ENCODE measurements at regions not wholly inside any gene's neighbourhood (a gene's known extent, or its start where the extent isn't known, plus 50 kb on each side); places are given as distances from the start of the nearest gene placed in this dataset.

DNA sequence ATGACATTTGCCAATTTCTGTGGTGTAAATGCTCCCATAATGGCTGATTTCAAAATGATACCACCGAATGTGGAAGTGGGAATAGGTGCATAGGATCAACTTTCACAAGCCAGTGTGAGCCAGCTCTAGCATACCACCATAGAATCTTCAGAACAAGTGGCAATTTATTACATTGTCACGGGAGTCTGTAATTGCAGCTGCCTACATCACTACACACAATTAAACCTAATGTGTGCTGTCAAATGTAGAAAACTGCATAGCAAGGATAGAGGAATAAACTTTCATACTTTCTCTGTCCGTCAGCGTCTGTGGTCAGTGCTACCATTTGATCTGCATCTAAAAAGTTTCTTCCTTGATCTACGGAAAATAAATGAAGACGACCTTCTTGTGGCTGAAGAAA, 417.8 kb upstream of the TOM1L1 start:
- Histone ChIP-seq H3K36me3 (ENCODE audit: control insufficient read depth in 4 of 4, insufficient read depth in 3 of 4, low read depth in 1 of 4, low read length in 3 of 4) (no peaks in the 10 kb centered on the region), H3K27me3 (ENCODE audit: control insufficient read depth in 4 of 4, insufficient read depth in 4 of 4, low read length in 3 of 4) (no peaks in the 10 kb centered on the region), H3K9ac (ENCODE audit: low read depth in 1 of 2, low read length in 2 of 2) (no peak overlapping the region), H3K4me1 (ENCODE audit: control insufficient read depth in 4 of 4, insufficient read depth in 4 of 4, low read length in 3 of 4) (no peaks in the 10 kb centered on the region), H3K4me3 (ENCODE audit: low read depth in 1 of 3, low read length in 3 of 3) (no peak overlapping the region), H3K27ac (ENCODE audit: low read depth in 1 of 2, low read length in 2 of 2) (no peak overlapping the region), H3K9me3 (ENCODE audit: control insufficient read depth in 4 of 4, low read length in 3 of 4) (no peaks in the 10 kb centered on the region)
- 81% methylated on average over 6 of the region's 6 CpGs for WGBS
- TF ChIP-seq SP1 (IDR thresholded peaks at IDR 0.05) (no peak), RAD21 (IDR thresholded peaks at IDR 0.05) (no peak), HNF4G (IDR thresholded peaks at IDR 0.05) (no peak), NR2F2 (IDR thresholded peaks at IDR 0.05) (no peak), YY1 (IDR thresholded peaks at IDR 0.05) (no peak), JUND (IDR thresholded peaks at IDR 0.05) (no peak), GABPA (IDR thresholded peaks at IDR 0.05 in 1 of 2, conservative IDR thresholded peaks at IDR 0.05 in 1 of 2) (no peak), TAF1 (conservative IDR thresholded peaks at IDR 0.05) (no peak), FOXA2 (IDR thresholded peaks at IDR 0.05) (no peak), RXRA (IDR thresholded peaks at IDR 0.05) (no peak), FOXA1 (IDR thresholded peaks at IDR 0.05) (no peak), EGR1 (IDR thresholded peaks at IDR 0.05; ENCODE audit: low read depth in 2 of 2) (no peak), HNF4A (conservative IDR thresholded peaks at IDR 0.05) (no peak)
- TF ChIP-seq, protein P1, sequence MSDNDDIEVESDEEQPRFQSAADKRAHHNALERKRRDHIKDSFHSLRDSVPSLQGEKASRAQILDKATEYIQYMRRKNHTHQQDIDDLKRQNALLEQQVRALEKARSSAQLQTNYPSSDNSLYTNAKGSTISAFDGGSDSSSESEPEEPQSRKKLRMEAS (IDR thresholded peaks at IDR 0.05) = no peak
- TF ChIP-seq, protein P2, sequence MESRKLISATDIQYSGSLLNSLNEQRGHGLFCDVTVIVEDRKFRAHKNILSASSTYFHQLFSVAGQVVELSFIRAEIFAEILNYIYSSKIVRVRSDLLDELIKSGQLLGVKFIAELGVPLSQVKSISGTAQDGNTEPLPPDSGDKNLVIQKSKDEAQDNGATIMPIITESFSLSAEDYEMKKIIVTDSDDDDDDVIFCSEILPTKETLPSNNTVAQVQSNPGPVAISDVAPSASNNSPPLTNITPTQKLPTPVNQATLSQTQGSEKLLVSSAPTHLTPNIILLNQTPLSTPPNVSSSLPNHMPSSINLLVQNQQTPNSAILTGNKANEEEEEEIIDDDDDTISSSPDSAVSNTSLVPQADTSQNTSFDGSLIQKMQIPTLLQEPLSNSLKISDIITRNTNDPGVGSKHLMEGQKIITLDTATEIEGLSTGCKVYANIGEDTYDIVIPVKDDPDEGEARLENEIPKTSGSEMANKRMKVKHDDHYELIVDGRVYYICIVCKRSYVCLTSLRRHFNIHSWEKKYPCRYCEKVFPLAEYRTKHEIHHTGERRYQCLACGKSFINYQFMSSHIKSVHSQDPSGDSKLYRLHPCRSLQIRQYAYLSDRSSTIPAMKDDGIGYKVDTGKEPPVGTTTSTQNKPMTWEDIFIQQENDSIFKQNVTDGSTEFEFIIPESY (IDR thresholded peaks at IDR 0.05) = no peak
- TF ChIP-seq, protein P3, sequence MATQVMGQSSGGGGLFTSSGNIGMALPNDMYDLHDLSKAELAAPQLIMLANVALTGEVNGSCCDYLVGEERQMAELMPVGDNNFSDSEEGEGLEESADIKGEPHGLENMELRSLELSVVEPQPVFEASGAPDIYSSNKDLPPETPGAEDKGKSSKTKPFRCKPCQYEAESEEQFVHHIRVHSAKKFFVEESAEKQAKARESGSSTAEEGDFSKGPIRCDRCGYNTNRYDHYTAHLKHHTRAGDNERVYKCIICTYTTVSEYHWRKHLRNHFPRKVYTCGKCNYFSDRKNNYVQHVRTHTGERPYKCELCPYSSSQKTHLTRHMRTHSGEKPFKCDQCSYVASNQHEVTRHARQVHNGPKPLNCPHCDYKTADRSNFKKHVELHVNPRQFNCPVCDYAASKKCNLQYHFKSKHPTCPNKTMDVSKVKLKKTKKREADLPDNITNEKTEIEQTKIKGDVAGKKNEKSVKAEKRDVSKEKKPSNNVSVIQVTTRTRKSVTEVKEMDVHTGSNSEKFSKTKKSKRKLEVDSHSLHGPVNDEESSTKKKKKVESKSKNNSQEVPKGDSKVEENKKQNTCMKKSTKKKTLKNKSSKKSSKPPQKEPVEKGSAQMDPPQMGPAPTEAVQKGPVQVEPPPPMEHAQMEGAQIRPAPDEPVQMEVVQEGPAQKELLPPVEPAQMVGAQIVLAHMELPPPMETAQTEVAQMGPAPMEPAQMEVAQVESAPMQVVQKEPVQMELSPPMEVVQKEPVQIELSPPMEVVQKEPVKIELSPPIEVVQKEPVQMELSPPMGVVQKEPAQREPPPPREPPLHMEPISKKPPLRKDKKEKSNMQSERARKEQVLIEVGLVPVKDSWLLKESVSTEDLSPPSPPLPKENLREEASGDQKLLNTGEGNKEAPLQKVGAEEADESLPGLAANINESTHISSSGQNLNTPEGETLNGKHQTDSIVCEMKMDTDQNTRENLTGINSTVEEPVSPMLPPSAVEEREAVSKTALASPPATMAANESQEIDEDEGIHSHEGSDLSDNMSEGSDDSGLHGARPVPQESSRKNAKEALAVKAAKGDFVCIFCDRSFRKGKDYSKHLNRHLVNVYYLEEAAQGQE (IDR thresholded peaks at IDR 0.05) = no peak
- TF ChIP-seq, protein P4, sequence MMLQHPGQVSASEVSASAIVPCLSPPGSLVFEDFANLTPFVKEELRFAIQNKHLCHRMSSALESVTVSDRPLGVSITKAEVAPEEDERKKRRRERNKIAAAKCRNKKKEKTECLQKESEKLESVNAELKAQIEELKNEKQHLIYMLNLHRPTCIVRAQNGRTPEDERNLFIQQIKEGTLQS (IDR thresholded peaks at IDR 0.05) = no peak
- TF ChIP-seq, protein P5, sequence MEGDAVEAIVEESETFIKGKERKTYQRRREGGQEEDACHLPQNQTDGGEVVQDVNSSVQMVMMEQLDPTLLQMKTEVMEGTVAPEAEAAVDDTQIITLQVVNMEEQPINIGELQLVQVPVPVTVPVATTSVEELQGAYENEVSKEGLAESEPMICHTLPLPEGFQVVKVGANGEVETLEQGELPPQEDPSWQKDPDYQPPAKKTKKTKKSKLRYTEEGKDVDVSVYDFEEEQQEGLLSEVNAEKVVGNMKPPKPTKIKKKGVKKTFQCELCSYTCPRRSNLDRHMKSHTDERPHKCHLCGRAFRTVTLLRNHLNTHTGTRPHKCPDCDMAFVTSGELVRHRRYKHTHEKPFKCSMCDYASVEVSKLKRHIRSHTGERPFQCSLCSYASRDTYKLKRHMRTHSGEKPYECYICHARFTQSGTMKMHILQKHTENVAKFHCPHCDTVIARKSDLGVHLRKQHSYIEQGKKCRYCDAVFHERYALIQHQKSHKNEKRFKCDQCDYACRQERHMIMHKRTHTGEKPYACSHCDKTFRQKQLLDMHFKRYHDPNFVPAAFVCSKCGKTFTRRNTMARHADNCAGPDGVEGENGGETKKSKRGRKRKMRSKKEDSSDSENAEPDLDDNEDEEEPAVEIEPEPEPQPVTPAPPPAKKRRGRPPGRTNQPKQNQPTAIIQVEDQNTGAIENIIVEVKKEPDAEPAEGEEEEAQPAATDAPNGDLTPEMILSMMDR (IDR thresholded peaks at IDR 0.05; ENCODE audit: low read depth, low read length, missing input control) = no peak
- no peak for DNase-seq (ENCODE audit: low spot score)

Measured in liver (tissue), 8 donors.